ENCODE measurements at regions not wholly inside any gene's neighbourhood (a gene's known extent, or its start where the extent isn't known, plus 50 kb on each side); places are given as distances from the start of the nearest gene placed in this dataset.
"Not testable (repeated sequence)": the region's sequence is repeated elsewhere in the genome, so short reads cannot be mapped to it uniquely, and the experiment has no call there.

GRCh38 chr10:84571146-84571545 is 242.8 kb downstream of the CCSER2 start:
- DNase-seq: no peak

- DNase-seq: no peak
Observed at GRCh38 chr10:84574102-84574501, 245.7 kb downstream of the CCSER2 start.

DNA sequence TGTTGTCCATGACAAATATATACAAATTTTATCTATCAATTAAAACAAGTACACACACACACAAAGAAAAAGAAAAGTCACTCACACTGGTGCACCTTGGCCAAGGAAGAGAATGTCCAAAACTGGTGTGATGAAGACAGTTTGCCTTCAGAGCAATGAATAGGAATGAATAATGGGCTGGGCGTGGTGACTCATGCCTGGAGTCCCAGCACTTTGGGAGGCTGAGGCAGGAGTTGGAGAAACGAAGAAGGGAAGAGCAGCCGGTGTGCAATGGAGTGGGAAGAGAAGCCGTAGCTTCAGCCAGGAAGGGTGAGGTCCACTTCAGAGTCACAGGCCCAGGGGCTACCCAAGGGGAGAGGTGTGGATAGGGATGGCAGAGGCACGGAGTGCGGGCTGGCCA is 253.6 kb downstream of the CCSER2 start:
- no peak for DNase-seq

DNA sequence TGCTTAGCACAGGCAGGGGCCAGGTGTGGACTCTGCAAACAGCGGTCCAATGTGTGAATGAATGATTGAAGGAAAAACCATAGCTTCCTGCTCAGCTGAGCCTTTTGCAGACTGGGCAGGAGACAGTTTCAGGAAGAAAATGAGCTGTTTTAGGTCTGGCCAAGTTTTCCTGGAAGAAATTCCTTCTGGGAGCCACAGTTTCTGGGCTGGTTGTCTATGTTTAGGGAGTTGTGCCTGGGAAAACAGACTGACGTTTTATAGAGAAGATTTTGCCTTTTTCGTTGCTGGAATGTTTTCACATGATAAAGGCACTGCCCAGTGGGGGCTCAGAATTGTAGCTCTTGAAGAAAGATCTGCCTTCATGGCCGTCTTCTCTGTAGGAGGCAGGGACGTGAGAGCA is 255.1 kb downstream of the CCSER2 start:
- DNase-seq: no peak

DNA sequence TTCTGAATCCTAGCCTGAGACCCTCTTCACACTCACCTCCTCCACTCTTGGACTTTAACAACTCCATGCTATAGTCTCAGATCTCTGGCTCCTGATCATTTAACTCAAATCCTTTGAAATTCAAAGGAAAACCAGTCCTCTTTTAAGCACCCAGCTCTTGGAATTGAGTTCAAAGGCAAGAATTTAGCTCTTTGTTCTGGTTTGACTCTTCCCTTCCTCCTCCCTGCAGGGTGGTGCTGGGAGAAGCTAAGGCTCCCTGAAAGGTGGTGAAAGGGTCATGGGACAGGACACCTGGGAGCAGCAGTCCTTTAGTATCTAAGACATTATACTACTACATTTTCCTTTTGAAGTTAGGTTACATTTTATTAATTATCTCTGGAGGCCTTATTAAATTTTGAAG is 259.4 kb downstream of the CCSER2 start:
- DNase-seq: no peak

DNA sequence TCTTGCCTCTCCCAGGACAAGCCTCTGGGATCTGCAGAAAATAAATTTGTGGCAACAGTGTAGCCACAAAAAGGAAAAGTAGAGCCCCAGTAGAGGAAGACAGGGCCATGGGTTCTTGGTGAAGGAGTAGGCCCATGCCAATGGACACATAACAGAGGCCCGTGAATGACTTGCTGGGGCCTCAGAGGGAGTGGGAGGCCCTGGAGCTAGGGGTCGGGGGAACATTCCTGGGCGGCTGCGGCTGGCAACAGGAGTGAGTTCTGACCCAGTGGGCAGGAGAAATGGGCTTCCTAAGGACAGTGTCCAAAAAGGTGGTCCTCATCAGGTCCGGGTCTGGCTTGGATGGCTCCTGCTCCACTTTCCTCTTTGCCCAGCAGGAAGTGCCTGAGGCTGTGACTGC is 260.0 kb downstream of the CCSER2 start:
- DNase-seq: no peak

- DNase-seq: no peak
Observed at GRCh38 chr10:84588971-84589370, 260.6 kb downstream of the CCSER2 start.

DNA sequence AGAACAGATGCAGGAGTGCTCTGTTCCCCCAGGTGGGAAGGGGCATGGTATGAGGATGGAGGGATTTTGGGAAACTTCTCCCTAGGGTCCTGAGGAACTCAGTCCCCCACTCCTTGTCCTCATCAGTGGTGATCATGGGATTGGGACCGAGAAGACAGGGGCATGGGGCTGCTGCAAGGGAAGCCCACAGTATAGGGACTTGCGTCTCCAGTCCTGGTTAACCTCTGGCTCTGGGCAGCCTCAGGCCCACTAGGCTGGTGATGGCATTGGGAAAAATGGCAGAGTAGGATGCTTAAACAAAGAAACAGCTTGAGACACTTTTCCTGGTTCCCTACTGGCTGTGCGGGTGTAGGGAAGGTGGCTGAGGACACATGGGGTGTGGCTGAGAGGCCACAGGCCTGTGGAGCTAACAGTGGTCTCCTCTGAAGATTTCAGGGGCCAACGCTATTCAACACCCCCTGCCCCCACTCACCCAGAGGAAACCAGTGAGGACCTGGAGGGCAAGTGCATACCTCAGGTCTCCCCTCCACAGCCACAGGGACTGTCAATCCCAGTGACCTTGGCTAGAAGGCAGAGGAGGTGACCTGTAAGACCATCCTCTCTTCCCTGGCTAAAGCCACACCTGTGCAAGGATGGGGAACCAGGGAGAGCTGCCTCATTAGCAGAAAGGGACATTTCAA is 261.3 kb downstream of the CCSER2 start:
- no peak for DNase-seq

DNA sequence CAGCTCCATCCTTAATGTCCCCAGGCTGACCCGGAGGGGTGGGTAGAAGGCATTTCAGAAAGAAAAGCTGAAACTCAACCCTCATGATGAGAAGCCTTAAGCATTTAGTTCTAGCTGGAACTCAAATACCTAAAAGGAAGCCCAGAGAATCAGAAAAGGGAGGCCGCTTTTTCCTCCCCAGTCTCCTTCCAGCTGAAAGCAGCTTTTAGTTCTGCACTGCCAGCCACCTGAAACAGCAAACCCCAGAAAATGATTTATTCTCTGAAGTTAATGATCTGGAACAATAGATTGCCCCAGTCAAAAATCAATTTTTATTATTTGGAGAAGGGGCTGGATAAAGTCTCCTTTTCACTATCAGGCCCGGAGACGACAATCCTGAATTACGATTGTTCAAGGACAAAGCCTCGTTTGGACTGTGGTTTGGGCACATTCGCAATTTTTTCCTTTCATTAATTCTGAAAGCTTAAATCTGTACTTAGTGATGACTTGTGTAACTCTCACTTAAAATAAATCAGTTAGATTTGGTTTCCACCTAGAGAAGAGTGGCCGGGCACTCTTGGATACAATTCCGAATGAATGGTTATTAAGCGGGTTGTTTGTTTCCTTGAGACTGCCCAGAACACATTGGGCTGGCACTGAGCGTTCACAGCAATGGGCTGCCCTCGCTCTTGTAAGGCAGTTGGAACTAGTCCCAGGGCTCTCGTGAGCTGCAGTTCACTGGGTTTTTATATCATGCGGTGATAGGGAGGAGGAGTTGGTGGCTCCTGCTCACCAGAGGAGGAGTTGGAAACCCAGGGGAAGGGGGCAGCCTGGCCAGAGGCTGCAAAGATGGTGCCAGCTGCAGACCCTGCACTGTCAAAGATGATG is 262.2 kb downstream of the CCSER2 start:
- DNase-seq: no peak

- DNase-seq: no peak
Observed at GRCh38 chr10:84593506-84593905, 265.1 kb downstream of the CCSER2 start.

GRCh38 chr10:84596585-84596984 is 268.2 kb downstream of the CCSER2 start:
- no peak for DNase-seq

GRCh38 chr10:84599254-84599653 is 270.9 kb downstream of the CCSER2 start:
- no peak for DNase-seq

- no peak for DNase-seq
Observed at GRCh38 chr10:84600947-84601346, 272.6 kb downstream of the CCSER2 start.

- not testable (repeated sequence) for DNase-seq
Observed at GRCh38 chr10:84602543-84602942, 274.2 kb downstream of the CCSER2 start.

GRCh38 chr10:84603971-84604370 is 275.6 kb downstream of the CCSER2 start:
- DNase-seq: no peak

DNA sequence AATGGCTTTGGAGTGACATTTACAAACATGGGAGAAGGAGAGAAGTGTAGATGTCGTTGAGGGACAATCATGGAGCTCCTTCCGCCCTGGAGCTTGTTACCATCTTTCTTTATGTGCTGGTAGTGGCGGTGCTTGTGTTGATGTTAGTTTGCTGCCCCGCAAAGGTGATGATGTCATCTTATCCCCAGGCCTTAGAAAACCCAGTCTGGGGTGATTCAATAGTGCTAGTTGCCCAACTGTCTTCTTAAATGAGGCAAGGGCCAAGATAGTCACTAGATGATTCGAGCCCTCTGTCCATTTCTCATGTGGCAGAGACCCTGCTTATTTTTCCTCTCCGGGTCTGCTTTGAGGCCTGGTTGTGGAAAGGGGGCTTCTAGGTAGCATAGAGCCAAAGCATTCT is 277.4 kb downstream of the CCSER2 start:
- DNase-seq: no peak

- no peak for DNase-seq
Observed at GRCh38 chr10:84606428-84606827, 278.0 kb downstream of the CCSER2 start.

GRCh38 chr10:84607044-84607443 is 278.7 kb downstream of the CCSER2 start:
- peak; percentile 5 for DNase-seq

GRCh38 chr10:84607523-84607922 is 279.1 kb downstream of the CCSER2 start:
- DNase-seq: no peak

GRCh38 chr10:84608126-84608525 is 279.7 kb downstream of the CCSER2 start:
- peak; percentile 66 for DNase-seq

GRCh38 chr10:84613336-84614021 is 285.1 kb downstream of the CCSER2 start:
- peak; percentile 12 for DNase-seq

DNA sequence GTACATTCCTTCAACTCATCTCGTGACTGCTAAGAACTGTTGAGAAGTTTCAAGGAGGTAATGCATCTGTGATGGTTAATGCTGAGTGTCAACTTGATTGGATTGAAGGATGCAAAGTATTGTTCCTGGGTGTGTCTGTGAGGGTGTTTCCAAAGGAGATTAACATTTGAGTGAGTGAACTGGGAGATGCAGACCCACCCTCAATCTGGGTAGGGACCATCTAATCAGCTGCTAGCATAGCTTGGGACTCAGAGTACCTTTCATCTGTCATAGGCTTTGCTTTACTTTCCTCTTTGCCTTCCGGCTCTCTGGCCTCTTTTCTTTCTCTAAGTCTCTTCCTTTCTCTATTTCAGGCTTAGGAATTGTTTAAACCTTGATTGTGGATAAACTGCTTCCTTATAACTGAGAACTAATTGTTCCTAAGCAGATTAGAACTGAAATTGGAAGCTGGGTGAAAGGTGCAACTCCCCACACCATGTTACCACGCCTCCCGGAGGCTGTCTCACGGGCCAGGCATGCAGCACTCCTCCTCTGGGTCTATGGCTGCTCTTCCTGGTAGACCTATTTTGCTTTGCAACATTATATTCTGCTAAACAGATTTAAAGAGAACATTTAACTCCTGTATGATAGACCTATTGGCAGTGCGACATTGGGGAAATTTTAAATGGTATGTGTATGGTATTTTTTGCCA is 298.2 kb downstream of the CCSER2 start:
- no peak for DNase-seq

DNA sequence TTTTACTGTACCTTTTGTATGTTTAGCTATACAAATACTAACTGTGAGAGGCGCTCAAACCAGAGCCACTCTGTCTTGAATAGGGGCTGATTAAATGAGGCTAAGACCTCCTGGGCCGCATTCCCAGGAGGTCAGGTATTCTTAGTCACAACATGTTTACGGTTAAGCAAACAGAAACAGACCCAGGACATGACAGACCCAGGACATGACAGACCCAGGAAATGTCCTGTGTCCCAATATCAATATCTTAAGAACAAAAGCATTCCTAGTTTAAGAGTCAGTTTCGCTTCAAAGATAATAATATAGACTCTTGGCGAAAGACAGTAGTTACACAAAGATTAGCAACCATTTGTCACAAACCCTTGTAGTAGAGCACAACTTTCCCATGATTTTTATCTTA is 304.5 kb downstream of the CCSER2 start:
- DNase-seq: no peak

All from activated CD4-positive, alpha-beta T cell treated with anti-CD3 and anti-CD28 coated beads, Interleukin-2, Interleukin-6, amounts not matched to agents 100 ng/mL and 50 ng/mL, durations not matched to agents 16 hours and 8 hours (primary cell).